OCI-LY1 (cell line): ENCODE measurements at regions not wholly inside any gene's neighbourhood (a gene's known extent, or its start where the extent isn't known, plus 50 kb on each side); places are given as distances from the start of the nearest gene placed in this dataset.

Experiments
- CTCF ChIP-seq: fragments of 200-600 bp; sonication (generic), shearing (Covaris generic); IDR thresholded peaks from 2 replicates; pipeline ENCODE4 v1.5.1; 2017; ENCODE audit warnings: mild to moderate bottlenecking, antibody characterized with exemption, low read length, moderate library complexity, mixed read lengths
- EZH2 ChIP-seq: fragments of 200-600 bp; sonication (generic), shearing (Covaris generic); IDR thresholded peaks from 2 replicates; pipeline ENCODE4 v1.8.0; 2017; ENCODE audit warnings: borderline replicate concordance, mixed run types, mild to moderate bottlenecking, antibody characterized with exemption, low read length, moderate library complexity, mixed read lengths

DNA sequence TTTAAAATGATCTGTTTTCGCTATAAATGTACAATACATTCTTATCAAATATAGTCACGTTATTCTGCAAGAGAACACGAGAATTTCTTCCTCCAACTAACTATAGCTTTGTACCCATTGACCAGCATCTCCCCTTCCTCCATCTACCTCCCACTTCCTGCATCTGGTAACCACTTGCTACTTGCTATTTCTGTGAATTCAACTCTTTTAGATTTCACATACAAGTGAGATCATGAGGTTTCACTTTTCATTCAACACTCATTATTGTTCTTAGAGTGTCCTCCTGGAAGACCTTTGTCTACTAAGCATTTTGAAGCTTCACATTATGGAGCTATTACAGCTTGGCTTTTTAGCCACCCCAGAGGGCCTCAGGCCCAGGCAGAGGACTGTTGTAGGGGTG, 741.3 kb upstream of the FZD8 start:
- TF ChIP-seq CTCF: no peak
- no peak for TF ChIP-seq EZH2
